HEK293 (cell line): ENCODE measurements at regions not wholly inside any gene's neighbourhood (a gene's known extent, or its start where the extent isn't known, plus 50 kb on each side); places are given as distances from the start of the nearest gene placed in this dataset.

Source experiments
- CTCF ChIA-PET: fragments of 350-600 bp; formaldehyde crosslinking; extraction: SDS; loops from one replicate; lab custom pipeline; 2021; ENCODE audit warnings: antibody characterized with exemption; lab: Yijun Ruan, JAX
- POLR2A ChIA-PET: fragments of 300-600 bp; formaldehyde crosslinking; extraction: SDS; loops from one replicate; lab custom pipeline; 2020; ENCODE audit warnings: antibody characterized with exemption, inconsistent platforms; lab: Yijun Ruan, JAX
- H3K27ac ChIP-seq: fragments of 200-500 bp; sonication (Bioruptor generic); 2 replicates; pipeline ENCODE4 v1.5.1; 2014; ENCODE audit warnings: low read depth, low read length, control low read depth, inconsistent platforms; ENCODE audit errors: extremely low read depth
- H3K36me3 ChIP-seq, 2 experiments: fragments of 200-500 bp in 1 of 2; sonication (Bioruptor generic) in 1 of 2; 1 replicate in 1 of 2; 2 replicates in 1 of 2; pipeline ENCODE4 v1.5.1; 2014 to 2017; ENCODE audit warnings: inconsistent platforms in 2 of 2, low read length in 2 of 2; ENCODE audit not compliant: control insufficient read depth in 2 of 2, insufficient read depth in 1 of 2
- H3K4me1 ChIP-seq: fragments of 200-500 bp; sonication (Bioruptor generic); 2 replicates; pipeline ENCODE4 v1.5.1; 2014; ENCODE audit warnings: mild to moderate bottlenecking, low read length, inconsistent platforms; ENCODE audit not compliant: control insufficient read depth, insufficient read depth
- H3K4me3 ChIP-seq: 2 replicates; pipeline ENCODE4 v1.5.1; 2011; ENCODE audit warnings: low read depth, mild to moderate bottlenecking, control low read depth, low read length, moderate library complexity
- H3K9me3 ChIP-seq: fragments of 200-500 bp; sonication (Bioruptor generic); 2 replicates; pipeline ENCODE4 v1.5.1; 2014; ENCODE audit warnings: low read depth, low read length, inconsistent platforms; ENCODE audit not compliant: control insufficient read depth, insufficient read depth
- CTCF ChIP-seq: fragments of 450-650 bp; formaldehyde crosslinking; IDR thresholded peaks from 2 replicates; pipeline ENCODE4 v1.5.1; 2016; ENCODE audit warnings: missing biosample characterization, missing genetic modification characterization
- IKZF3 ChIP-seq: fragments of 450-650 bp; IDR thresholded peaks from 2 replicates; pipeline ENCODE4 v1.5.0; 2018; ENCODE audit warnings: missing biosample characterization, mild to moderate bottlenecking, missing genetic modification characterization, moderate library complexity
- KLF8 ChIP-seq: fragments of 450-650 bp; formaldehyde crosslinking; IDR thresholded peaks from 2 replicates; pipeline ENCODE4 v1.5.1; 2016; ENCODE audit warnings: missing biosample characterization, missing genetic modification characterization
- MZF1 ChIP-seq: fragments of 450-650 bp; formaldehyde crosslinking; IDR thresholded peaks from 2 replicates; pipeline ENCODE4 v1.5.1; 2017; ENCODE audit warnings: missing biosample characterization, missing genetic modification characterization, borderline replicate concordance
- RBAK ChIP-seq: fragments of 450-650 bp; formaldehyde crosslinking; IDR thresholded peaks from 2 replicates; pipeline ENCODE4 v1.5.1; 2016; ENCODE audit warnings: missing biosample characterization, missing genetic modification characterization
- REST ChIP-seq: fragments of 450-650 bp; formaldehyde crosslinking; IDR thresholded peaks from 2 replicates; pipeline ENCODE4 v1.5.1; 2016; ENCODE audit warnings: missing biosample characterization, missing genetic modification characterization
- SP7 ChIP-seq: fragments of 450-650 bp; formaldehyde crosslinking; IDR thresholded peaks from 2 replicates; pipeline ENCODE4 v1.5.1; 2016; ENCODE audit warnings: missing biosample characterization, missing genetic modification characterization
- YY1 ChIP-seq: fragments of 450-650 bp; formaldehyde crosslinking; IDR thresholded peaks from 2 replicates; pipeline ENCODE4 v1.5.1; 2018; ENCODE audit warnings: missing biosample characterization, missing genetic modification characterization
- YY2 ChIP-seq: fragments of 450-650 bp; formaldehyde crosslinking; IDR thresholded peaks from 2 replicates; pipeline ENCODE4 v1.5.1; 2016; ENCODE audit warnings: missing biosample characterization, missing genetic modification characterization
- ZBTB1 ChIP-seq: fragments of 450-650 bp; formaldehyde crosslinking; IDR thresholded peaks from 2 replicates; pipeline ENCODE4 v1.5.1; 2016; ENCODE audit warnings: missing biosample characterization, missing genetic modification characterization
- ZBTB17 ChIP-seq: fragments of 450-650 bp; formaldehyde crosslinking; IDR thresholded peaks from 2 replicates; pipeline ENCODE4 v1.5.1; 2016; ENCODE audit warnings: missing biosample characterization, missing genetic modification characterization
- ZBTB8A ChIP-seq: fragments of 450-650 bp; formaldehyde crosslinking; IDR thresholded peaks from 2 replicates; pipeline ENCODE4 v1.5.1; 2016; ENCODE audit warnings: missing biosample characterization, missing genetic modification characterization
- ZFP37 ChIP-seq: fragments of 450-650 bp; formaldehyde crosslinking; IDR thresholded peaks from 2 replicates; pipeline ENCODE4 v1.5.1; 2016; ENCODE audit warnings: missing biosample characterization, missing genetic modification characterization
- ZFP69B ChIP-seq: fragments of 450-650 bp; formaldehyde crosslinking; IDR thresholded peaks from 2 replicates; pipeline ENCODE4 v1.5.1; 2016; ENCODE audit warnings: missing biosample characterization, missing genetic modification characterization
- ZNF121 ChIP-seq: fragments of 450-650 bp; formaldehyde crosslinking; IDR thresholded peaks from 2 replicates; pipeline ENCODE4 v1.5.1; 2016; ENCODE audit warnings: missing biosample characterization, missing genetic modification characterization
- ZNF133 ChIP-seq: fragments of 450-650 bp; formaldehyde crosslinking; IDR thresholded peaks from 2 replicates; pipeline ENCODE4 v1.5.1; 2016; ENCODE audit warnings: missing biosample characterization, missing genetic modification characterization
- ZNF157 ChIP-seq: fragments of 450-650 bp; formaldehyde crosslinking; IDR thresholded peaks from 2 replicates; pipeline ENCODE4 v1.5.1; 2016; ENCODE audit warnings: missing biosample characterization, missing genetic modification characterization
- ZNF19 ChIP-seq: fragments of 450-650 bp; formaldehyde crosslinking; IDR thresholded peaks from 2 replicates; pipeline ENCODE4; 2016; ENCODE audit warnings: missing biosample characterization, missing genetic modification characterization, low read depth
- ZNF2 ChIP-seq: fragments of 450-650 bp; formaldehyde crosslinking; IDR thresholded peaks from 2 replicates; pipeline ENCODE4 v1.5.1; 2016; ENCODE audit warnings: missing biosample characterization, missing genetic modification characterization
- ZNF214 ChIP-seq: fragments of 450-650 bp; formaldehyde crosslinking; IDR thresholded peaks from 2 replicates; pipeline ENCODE4 v1.5.1; 2017; ENCODE audit warnings: missing biosample characterization, mild to moderate bottlenecking, missing genetic modification characterization, borderline replicate concordance
- ZNF23 ChIP-seq: fragments of 450-650 bp; formaldehyde crosslinking; IDR thresholded peaks from 2 replicates; pipeline ENCODE4 v1.5.1; 2016; ENCODE audit warnings: missing biosample characterization, missing genetic modification characterization, borderline replicate concordance
- ZNF366 ChIP-seq: fragments of 450-650 bp; formaldehyde crosslinking; conservative IDR thresholded peaks from 2 replicates; pipeline ENCODE4 v1.5.1; 2016; ENCODE audit warnings: missing biosample characterization, missing genetic modification characterization
- ZNF48 ChIP-seq: fragments of 450-650 bp; formaldehyde crosslinking; IDR thresholded peaks from 2 replicates; pipeline ENCODE4 v1.5.1; 2016; ENCODE audit warnings: missing biosample characterization, missing genetic modification characterization
- ZNF544 ChIP-seq: fragments of 450-650 bp; formaldehyde crosslinking; IDR thresholded peaks from 2 replicates; pipeline ENCODE4 v1.5.0; 2017; ENCODE audit warnings: missing biosample characterization, missing genetic modification characterization
- ZNF548 ChIP-seq: fragments of 450-650 bp; formaldehyde crosslinking; IDR thresholded peaks from 2 replicates; pipeline ENCODE4 v1.5.1; 2016; ENCODE audit warnings: missing biosample characterization, missing genetic modification characterization
- ZNF571 ChIP-seq: fragments of 450-650 bp; formaldehyde crosslinking; IDR thresholded peaks from 2 replicates; pipeline ENCODE4 v1.5.0; 2017; ENCODE audit warnings: missing biosample characterization, missing genetic modification characterization
- ZNF580 ChIP-seq: fragments of 450-650 bp; formaldehyde crosslinking; IDR thresholded peaks from 2 replicates; pipeline ENCODE4 v1.5.1; 2016; ENCODE audit warnings: missing biosample characterization, missing genetic modification characterization
- ZNF585B ChIP-seq: fragments of 450-650 bp; formaldehyde crosslinking; IDR thresholded peaks from 2 replicates; pipeline ENCODE4 v1.5.1; 2016; ENCODE audit warnings: missing biosample characterization, missing genetic modification characterization
- ZNF600 ChIP-seq: fragments of 450-650 bp; formaldehyde crosslinking; IDR thresholded peaks from 2 replicates; pipeline ENCODE4 v1.5.1; 2016; ENCODE audit warnings: missing biosample characterization, missing genetic modification characterization
- ZNF654 ChIP-seq: fragments of 450-650 bp; formaldehyde crosslinking; IDR thresholded peaks from 2 replicates; pipeline ENCODE4 v1.5.1; 2016; ENCODE audit warnings: low read depth, missing biosample characterization, missing genetic modification characterization
- ZNF660 ChIP-seq: fragments of 450-650 bp; IDR thresholded peaks from 2 replicates; pipeline ENCODE4 v1.5.1; 2018; ENCODE audit warnings: missing biosample characterization, mild to moderate bottlenecking, missing genetic modification characterization
- ZNF747 ChIP-seq: fragments of 450-650 bp; formaldehyde crosslinking; IDR thresholded peaks from 2 replicates; pipeline ENCODE4 v1.5.1; 2016; ENCODE audit warnings: missing biosample characterization, missing genetic modification characterization
- ZNF785 ChIP-seq: fragments of 450-650 bp; formaldehyde crosslinking; IDR thresholded peaks from 2 replicates; pipeline ENCODE4 v1.5.1; 2016; ENCODE audit warnings: missing biosample characterization, missing genetic modification characterization
- ZNF791 ChIP-seq: fragments of 450-650 bp; formaldehyde crosslinking; IDR thresholded peaks from 2 replicates; pipeline ENCODE4 v1.5.1; 2016; ENCODE audit warnings: missing biosample characterization, missing genetic modification characterization
- ZNF843 ChIP-seq: fragments of 450-650 bp; formaldehyde crosslinking; IDR thresholded peaks from 2 replicates; pipeline ENCODE4 v1.5.1; 2016; ENCODE audit warnings: missing biosample characterization, missing genetic modification characterization
- ZSCAN16 ChIP-seq: fragments of 450-650 bp; formaldehyde crosslinking; IDR thresholded peaks from 2 replicates; pipeline ENCODE4 v1.5.1; 2016; ENCODE audit warnings: missing biosample characterization, missing genetic modification characterization

- POLR2A ChIA-PET: no interaction called here
- Histone ChIP-seq H3K27ac (no peak overlapping the region), H3K9me3 (no peaks in the 10 kb centered on the region)
- TF ChIP-seq CTCF (tag by site-specific recombination) (peak; percentile 62; the same call in 1 of the 2 replicates), ZNF214 (no peak), ZNF2 (0 out of 2 replicates have a peak, but pooled peaks have one; percentile 38), ZNF19 (tag by site-specific recombination) (no peak), ZFP69B (tag by site-specific recombination) (no peak), YY2 (no peak), IKZF3 (peak; percentile 89), ZNF571 (no peak), ZNF791 (no peak), ZNF785 (no peak), ZNF600 (tag by site-specific recombination) (peak; percentile 94), ZNF544 (tag by site-specific recombination) (no peak), ZBTB17 (tag by site-specific recombination) (peak; percentile 67), ZNF121 (tag by site-specific recombination) (no peak), ZNF747 (tag by site-specific recombination) (no peak), ZNF585B (no peak), ZBTB8A (no peak), ZNF660 (tag by site-specific recombination) (peak; percentile 56; the same call in 1 of the 2 replicates), ZNF23 (tag by site-specific recombination) (no peak), ZNF133 (tag by site-specific recombination) (no peak), ZNF157 (tag by site-specific recombination) (no peak), ZNF843 (tag by site-specific recombination) (peak; percentile 23; the same call in 1 of the 2 replicates), ZSCAN16 (tag by site-specific recombination) (0 out of 2 replicates have a peak, but pooled peaks have one; percentile 41), ZNF580 (tag by site-specific recombination) (0 out of 2 replicates have a peak, but pooled peaks have one; percentile 33), ZBTB1 (tag by site-specific recombination) (no peak), ZNF366 (tag by site-specific recombination) (peak; percentile 81), RBAK (tag by site-specific recombination) (no peak), ZFP37 (no peak), YY1 (no peak), SP7 (tag by site-specific recombination) (0 out of 2 replicates have a peak, but pooled peaks have one; percentile 31), ZNF48 (no peak), MZF1 (tag by site-specific recombination) (peak; percentile 78; the same call in 1 of the 2 replicates), KLF8 (tag by site-specific recombination) (peak; percentile 58), REST (tag by site-specific recombination) (0 out of 2 replicates have a peak, but pooled peaks have one; percentile 25), ZNF548 (tag by site-specific recombination) (no peak), ZNF654 (peak; percentile 91)
These were observed 129.9 kb downstream of the ZNF281 start for GRCh38 chr1:200279810-200280411.

More at GRCh38 chr1:200279810-200280411, 129.9 kb downstream of the ZNF281 start:
- Histone ChIP-seq H3K4me1 (no peaks in the 10 kb centered on the region; the same call in 1 of the 2 replicates), H3K36me3 (no peaks in the 10 kb centered on the region), H3K4me3 (no peak overlapping the region)
- CTCF ChIA-PET: interaction anchor here (0.5 to 3.0 kb wide), 51 partner anchors 8 to 1480 kb away, joined by 3 to 23 read pairs (median 4); no protein-coding TSS in a partner anchor
